HCT116 (cell line): ENCODE measurements at regions not wholly inside any gene's neighbourhood (a gene's known extent, or its start where the extent isn't known, plus 50 kb on each side); places are given as distances from the start of the nearest gene placed in this dataset.

ENCODE experiments used
- ATAC-seq: fragments of 200-7000 bp; cut with Tn5 transposase; 2 replicates; pipeline ENCODE4 v1.9.1; 2020; ENCODE audit warnings: mild to moderate bottlenecking, moderate library complexity
- BruUV-seq: library from RNA; stranded (reverse); fragments of 400-500 nt; replicated peaks from 2 replicates; lab custom pipeline; 2021; lab: Mats Ljungman, UMichigan
- CTCF ChIA-PET: fragments of 300-600 bp; sonication (Branson Sonifier 250); formaldehyde crosslinking; loops from one replicate; lab custom pipeline; 2021; ENCODE audit warnings: antibody characterized with exemption; lab: Charles Lee
- POLR2A ChIA-PET: fragments of 300-600, 350-600 bp; sonication (Branson Sonifier 250); formaldehyde crosslinking; loops from one replicate; lab custom pipeline; 2021; ENCODE audit warnings: antibody characterized with exemption; lab: Charles Lee
- RAD21 ChIA-PET, 2 experiments: fragments of 300-600 bp; sonication (Branson Sonifier 250); formaldehyde crosslinking; loops; one replicate each; lab custom pipeline; 2023; ENCODE audit warnings: low total read pairs in 2 of 2; ENCODE audit not compliant: uncharacterized antibody in 2 of 2, unreplicated experiment in 2 of 2, low non-redundant PET in 1 of 2; lab: Charles Lee
- DNase-seq: peaks from one replicate; pipeline ENCODE4 v3.0.0-alpha.2; 2010; ENCODE audit warnings: low read depth, low spot score
- H2AFZ ChIP-seq: fragments of 200-600 bp; shearing (Covaris generic), sonication (generic); 2 replicates; pipeline ENCODE4 v1.6.1; 2017; ENCODE audit warnings: low read depth, mixed run types, mixed read lengths, antibody characterized with exemption, low read length; ENCODE audit not compliant: poor library complexity, severe bottlenecking
- H3K27ac ChIP-seq: 2 replicates; pipeline ENCODE4 v1.5.1; 2012; ENCODE audit warnings: low read depth, low read length
- H3K27me3 ChIP-seq: fragments of 200-600 bp; sonication (generic); 2 replicates; pipeline ENCODE4 v1.6.1; 2016; ENCODE audit warnings: mixed run types, low read length, mixed read lengths; ENCODE audit not compliant: insufficient read depth
- H3K36me3 ChIP-seq, 2 experiments: fragments of 200-500 bp in 1 of 2; fragments of 200-600 bp in 1 of 2; sonication (Bioruptor generic) in 1 of 2; sonication (generic) in 1 of 2; 2 replicates each; pipeline versions ENCODE4 v1.5.1 to v1.6.1; 2014 to 2016; ENCODE audit warnings: low read length in 2 of 2, inconsistent platforms in 1 of 2, mixed read lengths in 1 of 2, mixed run types in 1 of 2; ENCODE audit not compliant: insufficient read depth in 2 of 2, control insufficient read depth in 1 of 2
- H3K4me1 ChIP-seq, 2 experiments: fragments of 200-600 bp in 1 of 2; sonication (generic) in 1 of 2; 2 replicates each; pipeline versions ENCODE4 v1.5.1 to v1.6.1; 2012 to 2017; ENCODE audit warnings: low read length in 2 of 2, inconsistent platforms in 1 of 2, mild to moderate bottlenecking in 1 of 2, mixed read lengths in 1 of 2, mixed run types in 1 of 2, moderate library complexity in 1 of 2; ENCODE audit not compliant: insufficient read depth in 2 of 2, control insufficient read depth in 1 of 2
- H3K4me2 ChIP-seq: fragments of 200-600 bp; sonication (generic); 2 replicates; pipeline ENCODE4 v1.6.1; 2017; ENCODE audit warnings: mixed run types, low read length, mixed read lengths
- H3K4me3 ChIP-seq, 2 experiments: fragments of 200-600 bp in 1 of 2; sonication (generic) in 1 of 2; replicated peaks in 1 of 2; 2 replicates each; pipeline ENCODE4 v1.5.1; 2011 to 2016; ENCODE audit warnings: low read length in 2 of 2, control low read depth in 1 of 2, low read depth in 1 of 2, mild to moderate bottlenecking in 1 of 2, mixed read lengths in 1 of 2, mixed run types in 1 of 2
- H3K79me2 ChIP-seq: fragments of 200-600 bp; sonication (generic); 2 replicates; pipeline ENCODE4 v1.6.1; 2017; ENCODE audit warnings: mild to moderate bottlenecking, mixed run types, low read length, moderate library complexity, mixed read lengths; ENCODE audit not compliant: insufficient read depth
- H3K9ac ChIP-seq: fragments of 200-600 bp; sonication (generic); 2 replicates; pipeline ENCODE4 v1.6.1; 2016; ENCODE audit warnings: low read length, mixed read lengths
- H3K9me2 ChIP-seq: fragments of 200-600 bp; sonication (generic), shearing (Covaris generic); 2 replicates; pipeline ENCODE4 v1.6.1; 2017; ENCODE audit warnings: mixed run types, mild to moderate bottlenecking, moderate library complexity; ENCODE audit not compliant: insufficient read depth
- H3K9me3 ChIP-seq, 2 experiments: fragments of 200-500 bp in 1 of 2; fragments of 200-600 bp in 1 of 2; sonication (Bioruptor generic) in 1 of 2; sonication (generic) in 1 of 2; 2 replicates each; pipeline ENCODE4 v1.6.1; 2014 to 2017; ENCODE audit warnings: low read length in 2 of 2, mixed read lengths in 2 of 2, inconsistent platforms in 1 of 2, low read depth in 1 of 2, mild to moderate bottlenecking in 1 of 2, mixed run types in 1 of 2, moderate library complexity in 1 of 2; ENCODE audit not compliant: control insufficient read depth in 1 of 2, insufficient read depth in 1 of 2
- H4K20me1 ChIP-seq: fragments of 200-600 bp; sonication (generic), shearing (Covaris generic); 2 replicates; pipeline ENCODE4 v1.6.1; 2017; ENCODE audit warnings: mixed run types, mild to moderate bottlenecking, moderate library complexity; ENCODE audit not compliant: insufficient read depth
- ATF3 ChIP-seq: IDR thresholded peaks from 2 replicates; pipeline ENCODE4 v1.6.1; 2012
- CBX3 ChIP-seq: IDR thresholded peaks from 2 replicates; pipeline ENCODE4 v1.6.1; 2012; ENCODE audit warnings: low read depth
- CEBPB ChIP-seq: IDR thresholded peaks from 2 replicates; pipeline ENCODE4 v1.6.1; 2012; ENCODE audit warnings: low read depth
- EZH2phosphoT487 ChIP-seq: fragments of 200-600 bp; IDR thresholded peaks from 2 replicates; pipeline ENCODE4 v1.6.1; 2018; ENCODE audit warnings: antibody characterized with exemption, borderline replicate concordance
- FOSL1 ChIP-seq: IDR thresholded peaks from 2 replicates; pipeline ENCODE4 v1.6.1; 2012; ENCODE audit warnings: low read depth
- MAX ChIP-seq: IDR thresholded peaks from 2 replicates; pipeline ENCODE4 v1.6.1; 2012
- POLR2AphosphoS5 ChIP-seq: IDR thresholded peaks from 2 replicates; pipeline ENCODE4 v1.6.1; 2011; ENCODE audit warnings: mild to moderate bottlenecking, low read depth, low read length, moderate library complexity
- REST ChIP-seq: IDR thresholded peaks from 2 replicates; pipeline ENCODE4 v1.6.1; 2012; ENCODE audit warnings: low read depth
- SRF ChIP-seq: IDR thresholded peaks from 2 replicates; pipeline ENCODE4 v1.6.1; 2012; ENCODE audit warnings: low read depth
- TCF7L2 ChIP-seq: IDR thresholded peaks from 2 replicates; pipeline ENCODE4 v1.7.0; 2011; ENCODE audit warnings: borderline replicate concordance, inconsistent platforms; ENCODE audit not compliant: insufficient read depth, insufficient read length; ENCODE audit errors: extremely low read depth
- YY1 ChIP-seq: IDR thresholded peaks from 2 replicates; pipeline ENCODE4 v1.6.1; 2011; ENCODE audit warnings: low read length, low read depth, moderate library complexity, mild to moderate bottlenecking; ENCODE audit not compliant: insufficient replicate concordance; ENCODE audit errors: extremely low read depth
- ZBTB33 ChIP-seq: IDR thresholded peaks from 2 replicates; pipeline ENCODE4 v1.6.1; 2011; ENCODE audit warnings: mild to moderate bottlenecking, low read length, moderate library complexity; ENCODE audit not compliant: insufficient replicate concordance; ENCODE audit errors: extremely low read depth
- ZFX ChIP-seq: fragments of 450-650 bp; IDR thresholded peaks from 2 replicates; pipeline ENCODE4 v1.6.1; 2017
- ZNF274 ChIP-seq: fragments of 200-500 bp; sonication (Bioruptor generic); IDR thresholded peaks from 2 replicates; pipeline ENCODE4 v1.6.1; 2014; ENCODE audit warnings: mild to moderate bottlenecking, low read depth, low read length, inconsistent platforms
- intact Hi-C: fragments of 100-400 bp; cut with micrococcal nuclease; formaldehyde crosslinking; loops from 2 replicates; pipeline ENCODE4 v1.10.0; 2022

- no peak for ATAC-seq
- CTCF ChIA-PET: no interaction called here
- peaks cover 0 to 4% of the 10 kb centered on the region in 2 experiments; a peak in 1 of 4 replicates for H3K9me3 ChIP-seq
- no peaks in the 10 kb centered on the region for H3K4me1 ChIP-seq
- no peaks in the 10 kb centered on the region for H3K79me2 ChIP-seq
- no peak for DNase-seq
- H3K27ac ChIP-seq: no peak overlapping the region
- intact Hi-C loops: no loop called here
- no peaks in the 10 kb centered on the region for H3K36me3 ChIP-seq
- TF ChIP-seq YY1: no peak
- TF ChIP-seq FOSL1: no peak
- TF ChIP-seq ZNF274: no peak
- TF ChIP-seq EZH2phosphoT487: no peak
- no peak for TF ChIP-seq CEBPB
- TF ChIP-seq, all 23 proteins: peak for 0
- H2AFZ ChIP-seq: no peak overlapping the region
- POLR2A ChIA-PET: no interaction called here
- no peaks in the 10 kb centered on the region for H3K9me2 ChIP-seq
- no peak overlapping the region for H3K9ac ChIP-seq
- no peaks in the 10 kb centered on the region for H4K20me1 ChIP-seq
- H3K27me3 ChIP-seq: no peaks in the 10 kb centered on the region
- no peak overlapping the region for H3K4me2 ChIP-seq
- BruUV-seq: no TSS peak
- RAD21 ChIA-PET: no interaction called here
- H3K4me3 ChIP-seq: no peak overlapping the region
Observed at GRCh38 chr13:71327266-71327665, 539.7 kb downstream of the DACH1 start.

- Histone ChIP-seq H2AFZ (no peak overlapping the region), H3K9ac (no peak overlapping the region), H3K79me2 (no peaks in the 10 kb centered on the region), H3K9me2 (no peaks in the 10 kb centered on the region), H3K4me3 (no peak overlapping the region), H4K20me1 (no peaks in the 10 kb centered on the region), H3K27me3 (no peaks in the 10 kb centered on the region), H3K36me3 (no peaks in the 10 kb centered on the region), H3K9me3 (peaks cover 0 to 4% of the 10 kb centered on the region in 2 experiments; a peak in 1 of 4 replicates), H3K4me1 (no peaks in the 10 kb centered on the region), H3K27ac (no peak overlapping the region), H3K4me2 (no peak overlapping the region)
- no peak for ATAC-seq
- intact Hi-C loops: no loop called here
- ChIA-PET POLR2A (no interaction called here), CTCF (no interaction called here), RAD21 (no interaction called here)
- no peak for DNase-seq
- no TSS peak for BruUV-seq
- TF ChIP-seq SRF (no peak), CBX3 (no peak), MAX (no peak), ZBTB33 (no peak), YY1 (no peak), TCF7L2 (no peak), ATF3 (no peak), ZFX (no peak), POLR2AphosphoS5 (no peak), REST (no peak)
Observed at GRCh38 chr13:71325556-71325955, 541.4 kb downstream of the DACH1 start.
